SW 1271 (cell line): ENCODE measurements at regions not wholly inside any gene's neighbourhood (a gene's known extent, or its start where the extent isn't known, plus 50 kb on each side); places are given as distances from the start of the nearest gene placed in this dataset.

Source experiments
- DNase-seq, 2 experiments: peaks; one replicate each; lab custom pipeline; 2025; lab: John Stamatoyannopoulos, UW

- no peak for DNase-seq
Observed at GRCh38 chr18:6609666-6610264, 119.8 kb upstream of the ARHGAP28 start.

GRCh38 chr18:6610466-6610865 lies 119.0 kb upstream of the ARHGAP28 start:
- no peak for DNase-seq

GRCh38 chr18:6613581-6613980 lies 115.9 kb upstream of the ARHGAP28 start:
- DNase-seq = no peak

GRCh38 chr18:6614952-6615351 lies 114.6 kb upstream of the ARHGAP28 start:
- DNase-seq = no peak

GRCh38 chr18:6616981-6617380 lies 112.5 kb upstream of the ARHGAP28 start:
- DNase-seq = no peak

GRCh38 chr18:6621437-6621836 lies 108.1 kb upstream of the ARHGAP28 start:
- no peak for DNase-seq

GRCh38 chr18:6623278-6623677 lies 106.2 kb upstream of the ARHGAP28 start:
- no peak for DNase-seq

- DNase-seq = no peak
Observed at GRCh38 chr18:6624271-6624660, 105.2 kb upstream of the ARHGAP28 start.

GRCh38 chr18:6624661-6625311 lies 104.7 kb upstream of the ARHGAP28 start:
- DNase-seq = no peak

- no peak for DNase-seq
Observed at GRCh38 chr18:6625481-6625880, 104.0 kb upstream of the ARHGAP28 start.

- no peak for DNase-seq
Observed at GRCh38 chr18:6626457-6626856, 103.1 kb upstream of the ARHGAP28 start.

- DNase-seq = no peak
Observed at GRCh38 chr18:6627645-6628044, 101.9 kb upstream of the ARHGAP28 start.

GRCh38 chr18:6628187-6628586 lies 101.3 kb upstream of the ARHGAP28 start:
- DNase-seq = no peak

- no peak for DNase-seq
Observed at GRCh38 chr18:6629635-6630140, 99.8 kb upstream of the ARHGAP28 start.

GRCh38 chr18:6633310-6633709 lies 96.2 kb upstream of the ARHGAP28 start:
- no peak for DNase-seq

- DNase-seq = no peak
Observed at GRCh38 chr18:6636091-6636490, 93.4 kb upstream of the ARHGAP28 start.

GRCh38 chr18:6638447-6638846 lies 91.1 kb upstream of the ARHGAP28 start:
- no peak for DNase-seq

GRCh38 chr18:6639305-6639704 lies 90.2 kb upstream of the ARHGAP28 start:
- DNase-seq = no peak

- no peak for DNase-seq
Observed at GRCh38 chr18:6644836-6645627, 84.5 kb upstream of the ARHGAP28 start.

GRCh38 chr18:6646801-6647200 lies 82.7 kb upstream of the ARHGAP28 start:
- no peak for DNase-seq

- DNase-seq = no peak
Observed at GRCh38 chr18:6648581-6648980, 80.9 kb upstream of the ARHGAP28 start.

GRCh38 chr18:6649421-6650126 lies 79.9 kb upstream of the ARHGAP28 start:
- DNase-seq = no peak
